NB4 (cell line): ENCODE measurements at regions not wholly inside any gene's neighbourhood (a gene's known extent, or its start where the extent isn't known, plus 50 kb on each side); places are given as distances from the start of the nearest gene placed in this dataset.
"Not testable (repeated sequence)": the region's sequence is repeated elsewhere in the genome, so short reads cannot be mapped to it uniquely, and the experiment has no call there.

ENCODE experiments used
- DNase-seq: peaks from one replicate; pipeline ENCODE4 v3.0.0; 2010; ENCODE audit warnings: low read depth
- H3K4me3 ChIP-seq: one replicate; pipeline ENCODE4 v1.5.1; 2011; ENCODE audit warnings: mild to moderate bottlenecking, low read depth, low read length, moderate library complexity
- CTCF ChIP-seq: IDR thresholded peaks from one replicate; pipeline ENCODE4 v1.5.1; 2012; ENCODE audit warnings: low read depth, low read length
- MAX ChIP-seq: IDR thresholded peaks from 2 replicates; pipeline ENCODE4 v1.6.1; 2011; ENCODE audit warnings: low read depth, low read length
- MYC ChIP-seq: IDR thresholded peaks from 2 replicates; pipeline ENCODE4 v1.6.1; 2011; ENCODE audit warnings: low read depth, low read length
- POLR2A ChIP-seq: IDR thresholded peaks from 2 replicates; pipeline ENCODE4 v1.6.1; 2011; ENCODE audit warnings: mild to moderate bottlenecking; ENCODE audit not compliant: insufficient read length; ENCODE audit errors: extremely low read depth

- no peak overlapping the region for H3K4me3 ChIP-seq
- no peak for DNase-seq
- no peak for TF ChIP-seq MYC
These were observed 560.2 kb downstream of the TOX3 start for GRCh38 chr16:51986717-51987116.

GRCh38 chr16:51986301-51986700 lies 560.6 kb downstream of the TOX3 start:
- no peak for TF ChIP-seq MAX
- no peak for TF ChIP-seq POLR2A
- TF ChIP-seq CTCF: no peak
- no peak for TF ChIP-seq MYC
- H3K4me3 ChIP-seq: no peak overlapping the region

GRCh38 chr16:51985126-51985525 lies 561.8 kb downstream of the TOX3 start:
- no peak overlapping the region for H3K4me3 ChIP-seq
- no peak for DNase-seq
- no peak for TF ChIP-seq MAX
- no peak for TF ChIP-seq POLR2A
- TF ChIP-seq MYC: no peak
- no peak for TF ChIP-seq CTCF

More at GRCh38 chr16:51986301-51986700, 560.6 kb downstream of the TOX3 start:
- DNase-seq: no peak

GRCh38 chr16:51984395-51984794 lies 562.5 kb downstream of the TOX3 start:
- no peak for TF ChIP-seq MYC
- no peak for TF ChIP-seq MAX
- TF ChIP-seq POLR2A: no peak
- no peak for TF ChIP-seq CTCF
- DNase-seq: no peak
- H3K4me3 ChIP-seq: no peak overlapping the region

GRCh38 chr16:51982715-51983680 lies 563.9 kb downstream of the TOX3 start:
- H3K4me3 ChIP-seq: no peak overlapping the region
- peak; percentile 74 for DNase-seq
- peak; percentile 27; the same call in 1 of the 2 replicates for TF ChIP-seq MYC
- TF ChIP-seq MAX: peak; percentile 58
- peak; percentile 79 for TF ChIP-seq CTCF
- no peak for TF ChIP-seq POLR2A

GRCh38 chr16:51981725-51982124 lies 565.2 kb downstream of the TOX3 start:
- H3K4me3 ChIP-seq: no peak overlapping the region
- TF ChIP-seq CTCF (no peak), MAX (no peak), POLR2A (no peak), MYC (no peak)
- no peak for DNase-seq

GRCh38 chr16:51977506-51977905 lies 569.4 kb downstream of the TOX3 start:
- H3K4me3 ChIP-seq, DNase-seq: not testable (repeated sequence)
